Neutrophil (primary cell): ENCODE measurements at regions not wholly inside any gene's neighbourhood (a gene's known extent, or its start where the extent isn't known, plus 50 kb on each side); places are given as distances from the start of the nearest gene placed in this dataset.

Experiments
- H3K27ac ChIP-seq: fragments of 200-600 bp; sonication (generic); 2 replicates; pipeline ENCODE4 v1.5.1; 2016; ENCODE audit warnings: mild to moderate bottlenecking, moderate library complexity
- H3K27me3 ChIP-seq: fragments of 200-600 bp; sonication (generic); 2 replicates; pipeline ENCODE4 v1.6.0; 2016; ENCODE audit warnings: mild to moderate bottlenecking
- H3K36me3 ChIP-seq: fragments of 200-600 bp; sonication (generic); 2 replicates; pipeline ENCODE4 v1.5.1; 2017
- H3K4me1 ChIP-seq, 2 experiments: fragments of 200-600 bp in 1 of 2; sonication (generic) in 1 of 2; 1 replicate in 1 of 2; 2 replicates in 1 of 2; pipeline versions ENCODE4 v1.5.1 to v1.6.1; 2013 to 2016; ENCODE audit warnings: low read depth in 1 of 2, low read length in 1 of 2, mild to moderate bottlenecking in 1 of 2, moderate library complexity in 1 of 2; ENCODE audit not compliant: control insufficient read depth in 1 of 2, insufficient read depth in 1 of 2
- H3K4me3 ChIP-seq, 2 experiments: fragments of 200-600 bp in 1 of 2; sonication (generic) in 1 of 2; 1 replicate in 1 of 2; 2 replicates in 1 of 2; pipeline ENCODE4 v1.5.1; 2013 to 2016; ENCODE audit warnings: low read depth in 1 of 2, low read length in 1 of 2, mild to moderate bottlenecking in 1 of 2, moderate library complexity in 1 of 2
- H3K9me3 ChIP-seq: fragments of 200-600 bp; sonication (generic); 2 replicates; pipeline ENCODE4 v1.5.1; 2016
- TF ChIP-seq, protein P1 (sequence below): fragments of 200-600 bp; sonication (generic); IDR thresholded peaks from 2 replicates; pipeline ENCODE4 v1.5.1; 2016; ENCODE audit warnings: antibody characterized with exemption

DNA sequence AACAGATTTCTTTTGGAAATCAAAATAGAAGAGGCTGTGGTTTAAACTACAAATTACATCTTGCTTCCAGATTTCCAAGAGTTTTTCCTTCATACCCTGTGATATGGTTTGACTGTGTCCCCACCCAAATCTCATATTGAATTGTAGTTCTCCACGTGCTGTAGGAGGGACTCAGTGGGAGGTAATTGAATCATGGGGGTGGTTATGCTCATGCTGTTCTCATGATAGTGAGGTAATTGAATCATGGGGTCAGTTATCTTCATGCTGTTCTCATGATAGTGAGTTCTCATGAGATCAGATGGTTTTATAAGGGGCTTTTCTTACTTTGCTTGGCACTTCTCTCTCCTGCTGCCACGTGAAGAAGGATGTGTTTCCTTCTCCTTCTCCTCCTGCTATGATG is 687.0 kb upstream of the ZNF608 start:
- TF ChIP-seq, protein P1, sequence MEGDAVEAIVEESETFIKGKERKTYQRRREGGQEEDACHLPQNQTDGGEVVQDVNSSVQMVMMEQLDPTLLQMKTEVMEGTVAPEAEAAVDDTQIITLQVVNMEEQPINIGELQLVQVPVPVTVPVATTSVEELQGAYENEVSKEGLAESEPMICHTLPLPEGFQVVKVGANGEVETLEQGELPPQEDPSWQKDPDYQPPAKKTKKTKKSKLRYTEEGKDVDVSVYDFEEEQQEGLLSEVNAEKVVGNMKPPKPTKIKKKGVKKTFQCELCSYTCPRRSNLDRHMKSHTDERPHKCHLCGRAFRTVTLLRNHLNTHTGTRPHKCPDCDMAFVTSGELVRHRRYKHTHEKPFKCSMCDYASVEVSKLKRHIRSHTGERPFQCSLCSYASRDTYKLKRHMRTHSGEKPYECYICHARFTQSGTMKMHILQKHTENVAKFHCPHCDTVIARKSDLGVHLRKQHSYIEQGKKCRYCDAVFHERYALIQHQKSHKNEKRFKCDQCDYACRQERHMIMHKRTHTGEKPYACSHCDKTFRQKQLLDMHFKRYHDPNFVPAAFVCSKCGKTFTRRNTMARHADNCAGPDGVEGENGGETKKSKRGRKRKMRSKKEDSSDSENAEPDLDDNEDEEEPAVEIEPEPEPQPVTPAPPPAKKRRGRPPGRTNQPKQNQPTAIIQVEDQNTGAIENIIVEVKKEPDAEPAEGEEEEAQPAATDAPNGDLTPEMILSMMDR: no peak
- Histone ChIP-seq H3K9me3 (no peaks in the 10 kb centered on the region), H3K36me3 (no peaks in the 10 kb centered on the region), H3K27ac (no peak overlapping the region), H3K27me3 (no peaks in the 10 kb centered on the region), H3K4me1 (no peaks in the 10 kb centered on the region), H3K4me3 (no peak overlapping the region)

DNA sequence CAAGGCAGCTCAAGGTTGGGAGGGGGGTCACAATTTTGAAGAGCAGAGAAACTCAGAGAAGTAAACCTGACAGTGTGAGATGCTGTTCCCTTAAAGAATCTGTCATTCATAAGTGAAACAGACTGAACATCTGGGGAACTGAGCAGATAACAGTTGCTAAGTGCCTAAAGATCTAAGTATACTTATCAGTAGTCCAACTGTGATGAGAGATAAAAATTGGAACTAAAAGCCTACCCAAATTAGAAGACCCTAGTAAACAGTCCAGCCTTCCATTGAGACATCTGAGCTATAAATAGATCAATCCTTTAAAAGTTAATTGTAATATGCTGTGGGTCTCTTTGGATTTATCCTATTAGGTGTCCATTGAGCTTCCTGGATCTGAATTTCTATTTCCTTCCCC is 692.8 kb upstream of the ZNF608 start:
- H3K9me3 ChIP-seq: no peaks in the 10 kb centered on the region
- no peak overlapping the region for H3K27ac ChIP-seq
- no peaks in the 10 kb centered on the region for H3K4me1 ChIP-seq
- TF ChIP-seq, protein P1: no peak
- no peaks in the 10 kb centered on the region for H3K27me3 ChIP-seq
- no peak overlapping the region for H3K4me3 ChIP-seq
- no peaks in the 10 kb centered on the region for H3K36me3 ChIP-seq

DNA sequence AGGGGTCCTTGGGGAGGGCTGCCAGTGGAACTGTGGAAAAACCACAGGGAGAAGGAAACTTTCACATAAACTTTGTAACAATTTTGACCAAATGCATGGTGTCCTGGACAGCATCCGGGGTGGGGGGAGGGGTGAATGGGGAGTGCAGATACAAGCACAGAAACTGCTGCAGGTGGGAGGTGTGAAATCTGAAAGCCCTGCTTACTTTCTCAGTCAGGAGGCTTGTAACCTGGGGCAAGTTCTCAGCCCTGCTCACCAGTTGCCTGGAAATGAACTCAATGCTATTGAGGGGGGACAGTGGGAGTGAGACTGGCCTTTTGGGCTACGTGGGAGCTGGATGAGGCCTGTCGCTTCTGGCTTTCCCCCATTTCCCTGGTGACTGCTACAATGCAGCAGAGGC is 694.5 kb upstream of the ZNF608 start:
- no peaks in the 10 kb centered on the region for H3K9me3 ChIP-seq
- H3K27me3 ChIP-seq: no peaks in the 10 kb centered on the region
- TF ChIP-seq, protein P1: no peak
- H3K4me1 ChIP-seq: no peaks in the 10 kb centered on the region
- H3K36me3 ChIP-seq: no peaks in the 10 kb centered on the region
- H3K4me3 ChIP-seq: no peak overlapping the region
- H3K27ac ChIP-seq: no peak overlapping the region

DNA sequence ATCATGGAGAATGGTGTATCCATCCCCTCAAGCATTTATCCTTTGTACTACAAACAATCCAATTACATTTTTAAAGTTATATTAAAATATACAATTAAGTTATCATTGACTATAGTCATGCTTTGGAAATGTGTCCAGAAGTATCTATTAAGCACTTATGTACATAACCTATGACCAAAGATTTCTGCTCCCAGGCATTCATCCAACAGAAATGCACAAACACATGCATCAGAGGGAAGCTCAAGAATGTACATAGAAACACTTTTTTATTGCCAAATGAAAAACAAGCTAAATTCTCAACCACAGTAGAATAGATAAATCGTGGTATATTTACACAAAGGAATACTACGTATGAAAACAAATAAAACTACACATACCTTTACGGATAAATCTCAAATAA is 700.5 kb upstream of the ZNF608 start:
- TF ChIP-seq, protein P1: no peak
- H3K9me3 ChIP-seq: no peaks in the 10 kb centered on the region
- no peak overlapping the region for H3K27ac ChIP-seq

DNA sequence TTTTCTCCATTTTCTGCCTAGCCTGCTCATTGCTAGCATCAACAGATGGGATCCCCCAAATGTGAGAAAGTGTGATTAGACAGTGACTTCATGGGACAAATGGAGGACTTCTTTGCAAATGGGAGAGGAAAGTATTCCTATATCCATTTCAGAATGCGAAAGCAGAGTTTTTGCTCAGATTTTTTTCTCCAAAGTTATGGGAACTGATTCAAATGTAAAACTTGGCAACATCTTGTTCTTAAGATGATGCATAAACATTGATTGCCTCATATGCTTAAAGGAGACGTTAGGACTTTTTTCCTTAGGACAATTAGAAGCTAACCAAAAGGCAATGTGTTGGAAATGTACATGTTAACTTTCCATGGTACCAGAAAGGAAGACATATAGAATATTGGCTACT is 704.3 kb upstream of the ZNF608 start:
- H3K4me1 ChIP-seq: no peaks in the 10 kb centered on the region
- no peaks in the 10 kb centered on the region for H3K9me3 ChIP-seq
- TF ChIP-seq, protein P1: no peak
- no peak overlapping the region for H3K4me3 ChIP-seq
- no peak overlapping the region for H3K27ac ChIP-seq
- H3K36me3 ChIP-seq: no peaks in the 10 kb centered on the region
- H3K27me3 ChIP-seq: no peaks in the 10 kb centered on the region

More for the DNA sequence above, 700.5 kb upstream of the ZNF608 start:
- H3K4me3 ChIP-seq: no peak overlapping the region
- no peaks in the 10 kb centered on the region for H3K36me3 ChIP-seq
- H3K4me1 ChIP-seq: no peaks in the 10 kb centered on the region
- no peaks in the 10 kb centered on the region for H3K27me3 ChIP-seq

DNA sequence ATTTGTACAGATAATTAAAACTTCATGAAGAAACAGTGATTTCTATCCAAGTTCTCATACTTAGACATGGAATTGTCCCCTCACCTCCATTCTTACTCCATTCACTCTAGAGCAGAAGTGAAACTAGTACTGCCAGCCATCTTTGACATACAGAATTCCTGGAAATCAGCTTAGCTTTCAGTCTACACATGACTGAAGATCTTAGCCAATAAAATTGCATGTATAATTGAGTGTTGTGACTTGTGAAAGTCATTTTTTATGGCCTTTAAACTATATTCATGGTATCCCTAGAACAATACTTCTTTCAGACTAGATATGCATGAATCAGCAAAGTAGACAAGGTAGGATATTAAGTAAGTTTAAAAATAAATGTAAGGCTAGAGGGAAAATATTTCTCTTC is 705.2 kb upstream of the ZNF608 start:
- H3K4me3 ChIP-seq: no peak overlapping the region
- H3K36me3 ChIP-seq: no peaks in the 10 kb centered on the region
- no peak overlapping the region for H3K27ac ChIP-seq
- no peaks in the 10 kb centered on the region for H3K27me3 ChIP-seq
- no peaks in the 10 kb centered on the region for H3K4me1 ChIP-seq
- H3K9me3 ChIP-seq: no peaks in the 10 kb centered on the region
- TF ChIP-seq, protein P1: no peak
